GM19035 (cell line): ENCODE measurements at regions not wholly inside any gene's neighbourhood (a gene's known extent, or its start where the extent isn't known, plus 50 kb on each side); places are given as distances from the start of the nearest gene placed in this dataset.

Source experiments
- ATAC-seq: cut with Tn5 transposase; IDR thresholded peaks from one replicate; pipeline ENCODE4 v1.9.1; 2021; ENCODE audit not compliant: unreplicated experiment

- no peak for ATAC-seq
These were observed 214.0 kb downstream of the PIK3R1 start for GRCh38 chr5:68429510-68429909.

- no peak for ATAC-seq
These were observed 214.7 kb downstream of the PIK3R1 start for GRCh38 chr5:68430279-68430678.

GRCh38 chr5:68431186-68431585, 215.6 kb downstream of the PIK3R1 start:
- no peak for ATAC-seq

- ATAC-seq = no peak
These were observed 216.2 kb downstream of the PIK3R1 start for GRCh38 chr5:68431601-68432337.

- no peak for ATAC-seq
These were observed 217.1 kb downstream of the PIK3R1 start for GRCh38 chr5:68432682-68433081.

- ATAC-seq = no peak
These were observed 218.0 kb downstream of the PIK3R1 start for GRCh38 chr5:68433526-68433922.

- ATAC-seq = peak; percentile 98
These were observed 218.6 kb downstream of the PIK3R1 start for GRCh38 chr5:68433923-68434879.

GRCh38 chr5:68435611-68436010, 220.1 kb downstream of the PIK3R1 start:
- ATAC-seq = no peak

GRCh38 chr5:68436686-68437520, 221.3 kb downstream of the PIK3R1 start:
- no peak for ATAC-seq

GRCh38 chr5:68438876-68439275, 223.3 kb downstream of the PIK3R1 start:
- no peak for ATAC-seq

GRCh38 chr5:68440245-68440644, 224.7 kb downstream of the PIK3R1 start:
- no peak for ATAC-seq

- no peak for ATAC-seq
These were observed 225.1 kb downstream of the PIK3R1 start for GRCh38 chr5:68440651-68441050.

GRCh38 chr5:68441309-68442073, 225.9 kb downstream of the PIK3R1 start:
- ATAC-seq = no peak

GRCh38 chr5:68443091-68443490, 227.5 kb downstream of the PIK3R1 start:
- no peak for ATAC-seq

- ATAC-seq = no peak
These were observed 228.5 kb downstream of the PIK3R1 start for GRCh38 chr5:68444048-68444447.

GRCh38 chr5:68444833-68445232, 229.3 kb downstream of the PIK3R1 start:
- no peak for ATAC-seq

GRCh38 chr5:68445257-68446069, 229.9 kb downstream of the PIK3R1 start:
- ATAC-seq = no peak

- no peak for ATAC-seq
These were observed 230.5 kb downstream of the PIK3R1 start for GRCh38 chr5:68446070-68446357.

GRCh38 chr5:68446487-68446894, 230.9 kb downstream of the PIK3R1 start:
- peak; percentile 88 for ATAC-seq
